Mononuclear cell (primary cell): ENCODE measurements at regions not wholly inside any gene's neighbourhood (a gene's known extent, or its start where the extent isn't known, plus 50 kb on each side); places are given as distances from the start of the nearest gene placed in this dataset.

Experiments used
- H3K27me3 ChIP-seq: 2 replicates; pipeline ENCODE4 v1.6.0; 2011; ENCODE audit warnings: low read length, control low read depth; ENCODE audit not compliant: insufficient read depth
- H3K4me1 ChIP-seq: 2 replicates; pipeline ENCODE4 v1.5.1; 2011; ENCODE audit warnings: mild to moderate bottlenecking, low read length, control low read depth; ENCODE audit not compliant: insufficient read depth
- H3K4me3 ChIP-seq: 2 replicates; pipeline ENCODE4 v1.5.1; 2011; ENCODE audit warnings: mild to moderate bottlenecking, low read length, moderate library complexity
- H3K9me3 ChIP-seq: 2 replicates; pipeline ENCODE4 v1.5.1; 2011; ENCODE audit warnings: low read depth, mild to moderate bottlenecking, control low read depth, low read length

- H3K4me3 ChIP-seq = no peak overlapping the region
- H3K4me1 ChIP-seq = no peaks in the 10 kb centered on the region
- no peaks in the 10 kb centered on the region for H3K27me3 ChIP-seq
- H3K9me3 ChIP-seq = no peaks in the 10 kb centered on the region
These were observed 377.8 kb downstream of the CHSY3 start for GRCh38 chr5:130282049-130282448.

- no peak overlapping the region for H3K4me3 ChIP-seq
- H3K9me3 ChIP-seq = no peaks in the 10 kb centered on the region
- H3K27me3 ChIP-seq = no peaks in the 10 kb centered on the region
- no peaks in the 10 kb centered on the region for H3K4me1 ChIP-seq
These were observed 376.4 kb downstream of the CHSY3 start for GRCh38 chr5:130280528-130281217.

GRCh38 chr5:130279386-130279785 lies 375.1 kb downstream of the CHSY3 start:
- Histone ChIP-seq H3K27me3 (no peaks in the 10 kb centered on the region), H3K4me3 (no peak overlapping the region), H3K9me3 (no peaks in the 10 kb centered on the region), H3K4me1 (no peaks in the 10 kb centered on the region)

- no peaks in the 10 kb centered on the region for H3K27me3 ChIP-seq
- H3K4me3 ChIP-seq = no peak overlapping the region
- H3K4me1 ChIP-seq = no peaks in the 10 kb centered on the region
- H3K9me3 ChIP-seq = no peaks in the 10 kb centered on the region
These were observed 373.9 kb downstream of the CHSY3 start for GRCh38 chr5:130278136-130278535.

GRCh38 chr5:130277522-130277921 lies 373.3 kb downstream of the CHSY3 start:
- no peak overlapping the region for H3K4me3 ChIP-seq
- no peaks in the 10 kb centered on the region for H3K27me3 ChIP-seq
- H3K9me3 ChIP-seq = no peaks in the 10 kb centered on the region
- no peaks in the 10 kb centered on the region for H3K4me1 ChIP-seq

GRCh38 chr5:130277002-130277401 lies 372.7 kb downstream of the CHSY3 start:
- Histone ChIP-seq H3K4me3 (no peak overlapping the region), H3K9me3 (no peaks in the 10 kb centered on the region), H3K4me1 (no peaks in the 10 kb centered on the region), H3K27me3 (no peaks in the 10 kb centered on the region)

GRCh38 chr5:130272837-130273236 lies 368.6 kb downstream of the CHSY3 start:
- H3K4me1 ChIP-seq = no peaks in the 10 kb centered on the region
- no peaks in the 10 kb centered on the region for H3K27me3 ChIP-seq
- H3K9me3 ChIP-seq = no peaks in the 10 kb centered on the region
- H3K4me3 ChIP-seq = no peak overlapping the region

- Histone ChIP-seq H3K9me3 (no peaks in the 10 kb centered on the region), H3K4me1 (no peaks in the 10 kb centered on the region), H3K4me3 (no peak overlapping the region), H3K27me3 (no peaks in the 10 kb centered on the region)
These were observed 366.5 kb downstream of the CHSY3 start for GRCh38 chr5:130270786-130271185.

GRCh38 chr5:130268489-130268888 lies 364.2 kb downstream of the CHSY3 start:
- Histone ChIP-seq H3K27me3 (no peaks in the 10 kb centered on the region), H3K4me3 (no peak overlapping the region), H3K9me3 (no peaks in the 10 kb centered on the region), H3K4me1 (no peaks in the 10 kb centered on the region)

- Histone ChIP-seq H3K27me3 (no peaks in the 10 kb centered on the region), H3K4me3 (no peak overlapping the region), H3K4me1 (no peaks in the 10 kb centered on the region), H3K9me3 (no peaks in the 10 kb centered on the region)
These were observed 363.7 kb downstream of the CHSY3 start for GRCh38 chr5:130267926-130268325.

GRCh38 chr5:130260481-130260880 lies 356.2 kb downstream of the CHSY3 start:
- Histone ChIP-seq H3K9me3 (peaks cover 1% of the 10 kb centered on the region), H3K27me3 (no peaks in the 10 kb centered on the region), H3K4me1 (no peaks in the 10 kb centered on the region), H3K4me3 (no peak overlapping the region)

- H3K4me1 ChIP-seq = no peaks in the 10 kb centered on the region
- peaks cover 6% of the 10 kb centered on the region for H3K9me3 ChIP-seq
- H3K4me3 ChIP-seq = no peak overlapping the region
- no peaks in the 10 kb centered on the region for H3K27me3 ChIP-seq
These were observed 347.7 kb downstream of the CHSY3 start for GRCh38 chr5:130251931-130252330.

GRCh38 chr5:130243641-130244040 lies 339.4 kb downstream of the CHSY3 start:
- Histone ChIP-seq H3K4me3 (no peak overlapping the region), H3K4me1 (no peaks in the 10 kb centered on the region), H3K27me3 (no peaks in the 10 kb centered on the region), H3K9me3 (no peaks in the 10 kb centered on the region)

GRCh38 chr5:130237721-130238120 lies 333.5 kb downstream of the CHSY3 start:
- Histone ChIP-seq H3K4me1 (no peaks in the 10 kb centered on the region), H3K27me3 (no peaks in the 10 kb centered on the region), H3K9me3 (no peaks in the 10 kb centered on the region), H3K4me3 (no peak overlapping the region)
